ENCODE measurements at regions not wholly inside any gene's neighbourhood (a gene's known extent, or its start where the extent isn't known, plus 50 kb on each side); places are given as distances from the start of the nearest gene placed in this dataset.

DNA sequence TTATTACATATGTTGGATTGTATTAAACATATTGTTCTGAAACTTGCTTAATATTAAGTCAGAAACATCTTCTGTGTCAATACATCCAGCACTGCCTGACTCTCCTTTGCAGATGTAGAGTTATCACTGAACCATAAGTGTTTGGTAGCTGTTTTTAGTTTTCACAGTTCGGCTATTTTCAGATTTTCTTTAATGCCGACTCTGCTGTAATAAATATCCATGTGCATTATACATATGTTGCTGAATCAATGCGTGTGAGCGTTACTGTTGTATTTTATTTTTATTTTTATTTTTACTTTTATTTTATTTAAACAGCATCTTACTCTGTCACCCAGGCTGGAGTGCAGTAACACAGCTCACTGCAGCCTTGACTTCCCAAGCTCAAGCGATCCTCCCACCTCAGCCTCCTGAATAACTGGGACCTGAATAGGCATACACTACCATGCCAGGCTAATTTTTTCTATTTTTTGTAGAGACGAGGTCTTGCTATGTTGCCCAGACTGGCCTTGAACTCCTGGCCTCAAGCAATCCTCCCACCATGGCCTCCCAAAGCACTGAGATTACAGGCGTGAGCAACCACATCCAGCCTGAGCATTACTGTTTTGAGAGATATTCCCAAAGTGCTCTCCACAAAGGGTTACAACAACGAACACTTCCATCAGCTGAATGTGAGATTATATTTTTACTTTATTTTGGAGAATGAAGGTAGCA lies 50.7 kb upstream of the NOCT start:
- DNase-seq (ENCODE audit: low spot score) = no peak

DNA sequence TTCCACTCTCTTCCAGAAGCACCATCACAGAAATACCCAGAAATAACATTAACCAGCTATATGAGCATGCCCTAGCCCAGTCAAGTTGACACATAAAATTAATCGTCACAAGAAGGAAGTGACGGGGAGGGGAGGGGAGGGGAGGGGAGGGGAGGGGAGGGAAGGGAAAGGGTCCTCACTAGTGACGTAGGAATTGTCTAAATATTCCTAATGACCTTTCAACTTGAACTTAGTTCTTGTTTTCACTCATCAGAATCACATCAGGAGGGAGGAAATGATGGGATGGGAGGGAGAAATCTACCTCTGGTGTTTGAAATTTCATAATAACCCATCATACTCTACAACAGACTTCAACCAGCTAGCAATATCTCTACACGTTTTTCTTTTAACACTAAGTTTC lies 52.2 kb upstream of the NOCT start:
- no peak for DNase-seq (ENCODE audit: low spot score)

DNA sequence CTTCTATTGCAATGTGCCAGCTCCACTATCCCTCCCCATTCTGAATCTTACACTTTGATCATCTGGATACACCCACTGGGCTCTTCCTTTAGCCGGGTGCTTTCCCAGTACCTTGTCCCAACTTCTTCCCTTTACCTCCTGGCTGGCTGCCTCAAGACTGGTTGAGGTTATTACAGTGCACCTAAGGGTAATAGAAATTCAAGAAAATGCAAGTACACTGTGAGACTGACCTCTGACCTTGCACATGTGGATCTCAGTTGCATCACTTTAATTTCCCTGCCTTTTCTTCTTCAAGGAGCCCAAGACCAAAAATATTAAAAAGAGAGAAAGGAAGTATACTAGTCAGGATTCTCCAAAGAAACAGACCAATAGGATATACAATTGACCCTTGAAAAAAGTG lies 53.9 kb upstream of the NOCT start:
- no peak for DNase-seq (ENCODE audit: low spot score)

DNA sequence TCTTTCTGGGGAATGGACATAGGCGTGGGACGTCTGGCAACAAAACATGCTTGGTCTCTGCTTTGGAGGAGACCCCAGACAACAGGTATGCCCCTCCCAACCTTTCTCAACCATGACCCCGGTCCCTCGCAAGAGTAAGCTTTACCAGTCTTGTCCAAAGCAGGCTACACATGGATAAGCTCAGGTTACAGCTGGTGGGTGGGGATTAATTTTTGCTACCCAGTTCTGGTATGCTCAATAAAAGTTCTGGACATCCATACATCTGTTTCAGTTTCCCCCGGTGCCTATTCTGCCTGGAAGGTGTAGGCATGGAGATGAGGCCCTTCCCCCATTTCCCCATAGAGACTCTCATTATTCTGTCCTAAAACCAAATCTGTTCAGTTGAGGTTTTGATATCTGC lies 54.5 kb upstream of the NOCT start:
- DNase-seq (ENCODE audit: low spot score) = no peak

DNA sequence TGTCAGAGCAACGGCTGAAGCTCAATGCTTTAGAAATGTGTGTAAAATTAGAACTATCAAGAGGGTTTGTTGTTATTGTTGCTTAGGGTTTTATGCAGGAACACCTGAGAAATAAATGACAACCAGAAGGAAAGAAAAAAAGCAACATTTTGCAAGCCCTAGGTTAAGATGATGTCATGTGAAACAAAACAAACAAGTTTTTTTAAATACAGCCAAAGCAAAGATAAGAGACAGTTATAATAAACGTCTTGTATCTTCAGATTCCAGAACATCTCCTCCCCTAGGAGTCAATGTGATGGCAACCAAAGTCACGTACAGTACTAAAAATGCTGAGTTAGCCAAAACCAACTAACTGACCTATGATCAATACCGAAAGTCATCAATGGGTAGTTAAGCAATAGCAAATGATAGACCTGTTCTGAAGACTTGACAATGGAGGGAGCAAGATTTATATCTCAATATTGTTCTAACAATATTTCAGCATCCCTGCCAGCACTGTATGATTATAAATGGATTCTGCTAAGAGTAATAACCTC lies 55.3 kb upstream of the NOCT start:
- no peak for DNase-seq (ENCODE audit: low spot score)

DNA sequence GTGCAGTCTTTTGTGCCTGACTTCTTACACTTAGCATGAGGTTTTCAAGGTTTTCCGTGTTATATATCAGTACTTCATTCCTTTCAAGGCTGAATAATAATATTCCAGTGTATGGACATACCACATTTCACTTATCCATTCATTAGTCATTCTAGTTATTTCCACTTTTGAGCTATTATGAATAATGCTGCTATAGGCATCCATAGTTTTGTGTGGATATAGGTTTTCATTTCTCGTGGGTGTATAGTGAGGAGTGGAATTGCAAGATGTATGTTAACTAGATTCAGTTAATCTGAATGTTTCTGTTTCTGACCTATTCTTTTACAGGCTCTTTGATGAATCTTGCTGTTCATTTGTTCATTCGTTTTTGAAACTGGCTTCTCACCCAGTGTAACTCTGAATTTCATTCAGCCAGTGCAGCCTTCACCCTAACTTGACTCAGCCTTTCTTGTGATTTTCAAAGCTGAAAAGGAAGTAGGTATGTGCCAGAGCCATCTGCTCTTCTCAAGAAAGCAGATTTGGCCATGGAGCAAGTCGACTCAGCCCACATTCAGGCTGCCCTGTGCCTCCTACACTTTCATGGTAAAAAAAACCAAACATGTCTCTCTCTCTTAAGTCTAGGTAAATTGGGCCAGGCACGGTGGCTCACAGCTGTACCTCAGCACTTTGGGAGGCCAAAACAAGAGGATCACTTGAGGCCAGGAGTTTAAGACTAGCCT lies 56.3 kb upstream of the NOCT start:
- DNase-seq (ENCODE audit: low spot score) = no peak

DNA sequence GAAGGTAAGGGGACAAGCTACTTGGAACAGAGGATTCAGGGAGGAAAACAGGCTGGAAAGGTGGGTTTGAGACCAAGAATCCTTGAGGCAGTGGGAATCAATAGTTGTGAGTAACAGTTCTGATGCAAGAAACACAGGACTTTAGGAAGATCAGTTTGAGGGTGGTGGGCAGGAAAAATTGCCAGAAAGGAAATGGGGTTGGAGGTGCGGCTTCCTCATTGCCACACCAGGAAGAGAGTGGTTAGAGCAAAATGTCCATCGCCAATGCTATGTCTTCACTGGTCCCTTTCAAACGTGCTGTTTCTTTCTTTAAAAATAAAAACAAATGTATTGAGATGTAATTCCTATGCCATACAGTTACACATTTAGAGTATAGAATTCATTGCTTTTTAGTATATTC lies 57.1 kb upstream of the NOCT start:
- DNase-seq (ENCODE audit: low spot score) = no peak

DNA sequence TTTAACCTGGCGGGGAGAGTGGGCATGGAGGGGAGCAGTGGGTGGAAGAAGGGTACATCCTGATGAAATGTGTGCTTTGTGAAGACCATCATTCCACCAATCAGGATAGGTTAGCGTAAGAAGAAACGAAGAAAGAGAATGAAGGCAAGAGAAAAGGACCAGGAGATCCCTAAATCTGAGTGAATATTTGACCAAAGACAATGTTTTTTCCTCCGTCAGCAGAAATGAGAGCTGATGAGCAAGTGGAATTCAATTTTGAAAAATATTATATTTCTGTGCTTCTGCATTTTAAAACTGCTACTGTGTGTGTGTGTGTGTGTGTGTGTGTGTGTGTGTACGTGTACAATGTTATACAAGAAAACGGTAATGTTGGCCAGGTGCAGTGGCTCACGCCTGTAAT lies 58.3 kb upstream of the NOCT start:
- DNase-seq (ENCODE audit: low spot score) = no peak

DNA sequence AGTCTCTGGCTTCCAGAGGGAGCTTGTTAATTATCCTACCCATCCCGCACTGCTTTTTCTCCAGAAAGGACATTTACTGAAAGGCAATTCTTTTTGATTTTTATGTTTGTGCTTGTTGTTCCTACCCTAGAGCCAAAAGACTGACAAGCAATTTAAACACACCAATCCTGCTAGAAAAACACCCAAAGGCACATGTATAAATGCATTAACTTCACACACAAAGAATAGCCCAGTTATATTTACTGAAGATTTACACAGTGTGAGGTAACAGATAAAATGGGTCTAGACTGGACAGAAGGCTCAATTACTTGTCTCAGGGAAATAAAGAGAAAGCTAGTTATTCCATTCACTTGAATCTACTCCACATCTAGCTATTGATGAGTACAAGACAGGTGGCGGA lies 61.2 kb upstream of the NOCT start:
- DNase-seq (ENCODE audit: low spot score) = no peak

DNA sequence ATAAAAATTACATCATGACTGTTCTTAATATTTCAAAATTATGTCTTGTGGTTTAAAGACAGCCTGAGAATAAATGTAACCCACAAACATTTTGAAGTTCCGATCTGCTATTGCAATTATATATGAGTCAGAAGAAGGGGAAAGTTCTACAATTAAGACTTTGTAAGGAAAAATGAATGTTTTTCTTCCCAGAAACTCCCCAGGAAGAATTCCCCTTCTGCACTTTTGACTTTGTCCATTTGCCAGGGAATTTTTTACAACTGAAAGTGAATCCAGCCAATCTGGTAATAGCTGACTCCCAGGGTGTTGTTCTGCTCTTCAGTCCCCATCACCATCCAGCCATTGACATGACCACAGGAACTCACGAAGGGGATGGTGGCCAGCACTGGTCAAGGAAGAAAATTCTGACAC lies 61.6 kb upstream of the NOCT start:
- DNase-seq (ENCODE audit: low spot score) = no peak

DNA sequence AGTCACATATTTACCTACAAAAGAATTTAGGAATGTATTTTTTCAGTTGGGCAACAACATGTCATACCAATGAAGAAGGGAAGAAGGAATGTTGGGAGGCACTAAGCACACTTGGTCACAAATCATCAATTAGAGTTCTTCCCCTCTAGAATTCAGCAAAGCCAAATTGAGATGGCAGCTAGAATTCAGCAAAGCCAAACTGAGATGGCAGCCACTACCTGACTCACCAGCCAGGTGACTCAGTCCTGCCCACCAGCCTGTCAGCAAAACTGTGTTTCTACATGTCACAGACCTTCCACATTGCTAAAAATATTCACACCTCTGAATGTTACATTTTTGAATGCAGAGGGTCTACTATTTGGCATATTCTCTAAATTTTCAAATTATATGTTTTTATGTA lies 63.2 kb upstream of the NOCT start:
- no peak for DNase-seq (ENCODE audit: low spot score)

DNA sequence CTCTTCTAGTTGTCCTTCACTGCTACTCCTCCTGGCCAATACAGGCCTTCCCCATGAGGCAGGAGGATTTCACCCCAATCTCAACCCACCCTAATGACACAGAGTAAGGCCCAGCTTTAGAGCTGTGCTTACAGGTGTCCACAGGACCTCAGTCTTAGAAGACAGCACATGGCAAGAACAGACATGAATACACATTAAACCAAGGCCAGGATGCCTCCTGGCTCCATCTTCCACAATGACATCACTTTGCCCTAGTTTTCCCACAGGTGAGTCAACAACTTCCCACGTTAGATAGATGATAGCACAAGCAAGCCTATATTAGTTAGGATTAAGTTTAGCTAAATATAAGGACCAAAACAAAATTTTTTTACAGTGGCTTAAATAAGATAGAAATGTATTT lies 63.8 kb upstream of the NOCT start:
- no peak for DNase-seq (ENCODE audit: low spot score)

DNA sequence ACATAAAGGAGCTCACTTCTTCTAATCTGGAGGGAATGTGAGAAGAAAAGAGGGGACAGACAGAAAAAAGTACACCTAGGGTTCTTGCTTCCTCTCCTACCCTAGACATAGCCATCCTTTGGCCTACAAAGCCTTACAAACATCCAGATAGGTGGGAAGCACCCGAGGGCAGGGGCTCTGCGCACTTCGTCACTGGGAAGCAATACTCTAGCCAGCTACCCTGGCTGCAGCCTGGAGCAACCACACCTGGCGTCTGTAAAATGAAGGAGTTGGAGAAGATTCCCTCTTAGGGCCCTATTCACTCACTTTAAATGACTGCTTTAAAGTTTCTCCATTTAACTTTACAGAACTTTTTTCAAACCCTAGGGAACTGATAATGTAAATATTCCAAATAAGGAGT lies 65.7 kb upstream of the NOCT start:
- no peak for DNase-seq (ENCODE audit: low spot score)

DNA sequence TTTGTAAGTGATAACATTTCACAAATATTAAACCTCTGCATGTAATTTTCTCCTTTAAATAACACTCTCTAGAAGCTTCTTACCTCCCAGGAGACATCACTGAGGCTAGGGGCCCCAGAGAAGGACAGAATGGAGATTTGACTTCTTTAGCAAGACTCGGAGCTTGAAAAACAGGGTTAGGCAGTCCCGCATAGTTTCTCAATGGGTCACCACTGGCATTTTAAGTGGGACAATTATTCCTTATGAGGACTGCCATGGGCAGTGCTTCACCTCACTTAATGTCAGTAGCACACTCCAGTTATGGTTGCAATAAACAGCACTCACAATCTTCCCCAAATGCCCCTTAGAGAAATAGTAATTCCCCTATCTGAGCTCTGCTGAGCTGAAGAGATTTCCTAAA lies 66.7 kb upstream of the NOCT start:
- no peak for DNase-seq (ENCODE audit: low spot score)

DNA sequence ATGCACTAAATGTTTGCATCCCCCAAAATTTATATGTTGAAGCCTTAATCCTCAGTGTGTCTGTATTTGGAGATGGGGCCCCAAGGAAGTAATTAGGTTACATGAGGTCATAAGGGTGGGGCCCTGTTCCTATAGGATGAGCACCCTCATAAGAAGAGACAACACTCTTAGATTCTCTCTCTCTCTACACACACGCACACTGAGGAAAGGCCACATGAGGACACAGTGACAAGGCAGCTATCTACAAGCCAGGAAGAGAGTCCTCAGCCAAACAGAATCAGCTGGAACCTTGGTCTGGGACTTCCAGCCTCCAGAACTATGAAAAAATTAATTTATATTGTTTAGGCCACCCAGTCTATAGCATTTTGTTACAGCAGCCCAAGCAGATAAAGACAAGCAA lies 69.3 kb upstream of the NOCT start:
- no peak for DNase-seq (ENCODE audit: low spot score)

DNA sequence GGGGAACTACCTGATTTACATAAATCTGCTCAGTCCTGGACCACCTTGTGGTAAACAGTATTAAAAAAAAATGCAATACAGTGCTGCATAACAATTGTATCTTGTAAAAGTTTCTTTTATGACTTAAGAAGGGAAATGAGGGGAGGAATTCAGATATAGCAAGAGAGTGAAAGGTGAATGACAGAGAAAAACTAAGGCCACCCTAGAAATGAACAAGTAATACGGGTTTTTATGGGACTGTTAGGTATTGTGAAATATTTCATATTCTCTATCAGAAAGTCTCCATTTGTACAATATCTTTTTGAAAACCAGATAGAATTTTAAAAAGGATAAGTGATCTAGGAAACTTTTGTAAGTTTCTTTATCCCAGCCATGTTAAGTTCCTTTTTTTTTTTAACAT lies 69.7 kb upstream of the NOCT start:
- DNase-seq (ENCODE audit: low spot score) = no peak

DNA sequence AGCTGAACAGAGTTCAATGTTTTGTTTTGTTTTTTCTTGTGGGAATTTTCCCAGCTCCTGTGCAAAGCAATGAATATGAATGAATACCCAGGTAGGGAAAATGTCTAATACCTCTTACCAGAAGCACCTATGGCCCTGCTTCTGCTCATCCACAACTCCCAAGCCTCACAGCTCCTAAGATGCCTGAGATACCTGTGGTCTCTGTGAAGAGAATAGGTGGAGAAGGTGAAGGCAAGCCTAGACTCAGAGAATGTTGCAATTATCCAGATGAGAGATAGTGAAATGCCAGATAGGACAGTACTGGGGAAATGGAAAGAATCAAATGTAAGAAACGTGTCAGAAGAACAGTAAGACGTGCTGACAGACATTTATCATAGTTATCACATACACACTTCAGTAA lies 70.2 kb upstream of the NOCT start:
- no peak for DNase-seq (ENCODE audit: low spot score)

DNA sequence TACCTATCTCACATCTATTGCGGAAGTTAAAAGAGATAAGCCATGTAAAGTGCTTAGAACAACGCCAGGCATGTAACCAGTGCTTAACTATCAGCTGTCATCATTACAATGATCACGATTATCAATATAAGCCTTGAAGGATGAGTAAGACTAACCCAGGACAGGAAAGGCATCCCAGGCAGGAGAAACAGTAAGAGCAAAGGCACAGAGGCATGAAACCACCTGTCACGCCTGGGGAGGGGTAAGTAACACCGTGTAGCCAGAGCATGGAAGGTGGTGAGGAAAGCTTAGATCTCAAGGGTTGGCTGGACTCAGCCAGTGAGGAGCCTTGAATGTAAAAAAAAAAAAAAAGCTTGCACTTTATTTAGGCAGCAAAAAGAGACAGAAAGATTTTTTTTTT lies 71.7 kb upstream of the NOCT start:
- DNase-seq (ENCODE audit: low spot score) = no peak

DNA sequence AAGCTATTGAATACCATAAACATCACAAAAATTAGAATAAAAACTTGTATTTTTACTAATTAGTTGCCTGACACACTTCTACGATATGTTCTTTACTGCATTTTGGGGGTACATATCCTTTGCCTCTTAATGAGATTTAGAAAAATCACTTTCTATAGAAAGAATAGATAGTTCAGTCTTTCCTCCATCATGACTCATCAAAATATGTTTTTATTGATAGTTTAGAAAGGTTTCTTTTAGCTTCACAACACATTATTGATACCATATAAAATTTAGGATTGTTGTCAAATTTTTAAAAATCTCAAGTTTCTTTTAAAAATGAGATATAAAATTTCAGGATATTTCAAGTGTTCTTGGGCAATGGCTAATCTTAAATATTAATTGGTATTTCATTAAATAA lies 74.5 kb upstream of the NOCT start:
- no peak for DNase-seq (ENCODE audit: low spot score)

DNA sequence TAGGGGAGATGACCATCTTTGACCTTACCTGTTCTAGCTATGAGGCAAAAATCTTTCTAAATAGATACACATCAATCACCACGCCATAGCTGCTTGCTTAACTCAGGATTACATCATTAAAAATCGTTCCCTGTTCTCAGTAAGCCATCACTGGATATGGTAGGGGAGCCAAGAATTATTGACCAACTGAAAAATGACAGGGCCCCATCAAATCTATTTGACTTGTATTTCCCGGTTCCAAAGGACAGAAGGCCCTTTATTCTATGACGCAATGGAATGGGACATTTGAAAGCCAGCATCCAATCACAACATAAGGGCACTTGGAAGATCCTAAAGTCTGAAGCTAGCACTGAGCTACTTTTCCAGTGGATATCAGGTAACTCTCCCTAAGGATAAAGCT lies 75.6 kb upstream of the NOCT start:
- DNase-seq (ENCODE audit: low spot score) = no peak

DNA sequence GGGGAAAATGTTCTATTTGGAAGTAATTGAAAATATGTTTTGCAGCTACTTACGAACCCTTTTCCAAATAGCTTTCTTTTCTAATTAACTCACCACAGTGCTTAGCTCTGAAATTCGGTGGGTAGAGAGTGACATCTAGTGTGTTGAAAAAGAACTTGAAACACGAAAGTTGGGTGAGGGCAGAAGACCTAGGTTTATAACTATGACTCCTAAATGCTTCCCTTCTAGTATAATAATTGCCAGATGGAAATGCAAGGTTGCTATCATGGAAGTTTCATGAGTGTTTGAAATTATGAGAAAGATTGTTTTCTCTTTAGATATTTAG lies 77.3 kb upstream of the NOCT start:
- DNase-seq (ENCODE audit: low spot score) = no peak

DNA sequence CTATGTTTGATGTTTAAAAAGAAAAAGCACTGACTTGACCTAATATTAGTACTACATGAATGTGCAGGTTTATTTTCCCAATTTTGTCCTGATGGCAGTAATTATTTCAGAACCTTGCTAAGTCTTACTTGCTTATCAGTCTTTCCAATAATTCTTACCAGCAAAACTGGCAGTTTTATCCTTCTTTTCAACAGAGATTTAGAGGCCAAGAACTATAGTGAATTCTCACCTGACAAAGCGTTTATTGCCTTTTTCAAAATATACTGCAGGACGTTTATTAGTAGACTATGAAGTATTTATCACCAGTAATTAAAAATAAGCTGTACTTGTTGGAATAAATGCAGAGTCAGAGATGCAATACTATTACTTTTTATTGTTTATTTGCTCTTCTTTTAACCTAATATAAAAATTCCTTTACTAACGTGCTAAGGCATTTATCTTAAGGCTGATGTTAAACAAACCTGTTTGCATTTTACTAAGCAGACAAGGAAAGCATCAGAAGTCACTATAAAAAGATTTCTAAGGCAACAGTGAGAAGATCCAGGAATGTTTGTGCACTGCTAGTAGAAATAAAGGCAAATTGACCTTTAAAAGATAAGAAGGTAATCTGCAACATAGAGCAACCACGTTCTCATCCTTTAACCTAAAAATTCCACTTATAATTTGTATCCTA lies 80.3 kb upstream of the NOCT start:
- DNase-seq (ENCODE audit: low spot score) = no peak

DNA sequence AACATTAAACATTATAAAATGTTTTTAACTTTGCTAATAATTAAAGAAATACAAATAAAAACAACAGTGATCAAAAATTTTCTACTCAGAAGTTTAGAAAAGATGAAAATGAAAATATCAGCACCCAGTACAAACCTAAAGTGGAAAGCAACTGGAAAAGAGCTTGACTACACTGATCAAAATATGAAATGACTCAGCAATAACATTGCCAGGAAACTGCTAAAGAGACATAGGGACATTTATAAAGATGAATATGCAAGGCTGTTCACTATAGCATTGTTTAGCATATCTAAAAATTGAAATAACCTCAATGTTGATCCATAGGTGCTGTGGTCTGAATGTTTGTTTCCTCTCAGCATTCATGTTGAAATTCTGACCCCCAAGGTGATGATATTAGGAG lies 88.5 kb upstream of the NOCT start:
- DNase-seq (ENCODE audit: low spot score) = no peak

DNA sequence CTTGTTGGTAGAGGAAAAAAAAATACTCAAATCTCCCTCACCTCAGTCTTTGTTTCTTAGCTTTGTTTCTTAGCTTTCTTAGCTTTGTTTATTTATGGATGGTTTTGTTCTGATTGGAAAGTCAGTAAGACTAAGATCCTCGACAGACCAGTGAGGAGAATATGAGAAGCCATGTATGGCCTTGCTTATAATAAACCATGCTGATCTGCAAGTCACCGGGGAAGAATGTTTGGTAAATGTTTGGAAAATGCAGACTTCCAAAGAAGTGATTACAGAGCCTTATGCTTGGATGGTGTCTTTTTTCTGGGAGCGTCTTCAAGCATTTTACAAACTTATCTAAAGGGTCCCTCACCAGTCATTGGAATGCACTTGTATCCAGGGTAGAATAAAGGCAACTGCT lies 90.1 kb upstream of the NOCT start:
- DNase-seq (ENCODE audit: low spot score) = no peak

All from CD4-positive, alpha-beta T cell treated with Interleukin-6 at 100 ng/mL for 8 hours (primary cell).